ENCODE measurements at regions not wholly inside any gene's neighbourhood (a gene's known extent, or its start where the extent isn't known, plus 50 kb on each side); places are given as distances from the start of the nearest gene placed in this dataset.

DNA sequence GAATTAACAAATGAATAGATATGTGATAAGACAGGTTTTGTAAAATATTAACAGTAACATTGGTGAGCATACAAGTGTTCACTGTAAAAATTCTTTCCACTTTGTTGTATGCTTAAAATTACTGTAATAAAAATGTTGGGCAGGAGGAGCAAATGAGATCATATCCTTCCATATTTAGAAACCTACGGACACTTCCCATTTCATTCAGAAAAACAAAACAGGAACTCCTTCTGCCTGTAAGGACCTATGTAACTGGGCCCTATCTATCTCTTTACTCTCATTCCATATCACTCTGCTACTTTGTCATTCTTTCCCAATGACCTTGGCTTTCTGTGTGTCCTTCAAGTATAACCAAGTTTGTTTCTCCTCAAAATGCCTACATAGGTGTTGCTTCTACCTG lies 53.7 kb upstream of the SLC39A8 start:
- TF ChIP-seq HMG20B (CRISPR knock-in tag; IDR thresholded peaks at IDR 0.05) (no peak), ZNF589 (CRISPR knock-in tag; IDR thresholded peaks at IDR 0.05; ENCODE audit: low read depth) (no peak), SMARCE1 (IDR thresholded peaks at IDR 0.05) (no peak), FOSL1 (tag; conservative IDR thresholded peaks at IDR 0.05) (no peak), ZKSCAN1 (IDR thresholded peaks at IDR 0.05; ENCODE audit: low read depth, low read length) (no peak), POLR2H (tag; IDR thresholded peaks at IDR 0.05; ENCODE audit: low read depth) (no peak), ESRRA (IDR thresholded peaks at IDR 0.05; ENCODE audit: borderline replicate concordance, low read depth) (no peak)
- TF ChIP-seq, protein P1, sequence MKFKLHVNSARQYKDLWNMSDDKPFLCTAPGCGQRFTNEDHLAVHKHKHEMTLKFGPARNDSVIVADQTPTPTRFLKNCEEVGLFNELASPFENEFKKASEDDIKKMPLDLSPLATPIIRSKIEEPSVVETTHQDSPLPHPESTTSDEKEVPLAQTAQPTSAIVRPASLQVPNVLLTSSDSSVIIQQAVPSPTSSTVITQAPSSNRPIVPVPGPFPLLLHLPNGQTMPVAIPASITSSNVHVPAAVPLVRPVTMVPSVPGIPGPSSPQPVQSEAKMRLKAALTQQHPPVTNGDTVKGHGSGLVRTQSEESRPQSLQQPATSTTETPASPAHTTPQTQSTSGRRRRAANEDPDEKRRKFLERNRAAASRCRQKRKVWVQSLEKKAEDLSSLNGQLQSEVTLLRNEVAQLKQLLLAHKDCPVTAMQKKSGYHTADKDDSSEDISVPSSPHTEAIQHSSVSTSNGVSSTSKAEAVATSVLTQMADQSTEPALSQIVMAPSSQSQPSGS (CRISPR knock-in tag; IDR thresholded peaks at IDR 0.05) = no peak

All from K562 (cell line).